ENCODE measurements at regions not wholly inside any gene's neighbourhood (a gene's known extent, or its start where the extent isn't known, plus 50 kb on each side); places are given as distances from the start of the nearest gene placed in this dataset.

DNA sequence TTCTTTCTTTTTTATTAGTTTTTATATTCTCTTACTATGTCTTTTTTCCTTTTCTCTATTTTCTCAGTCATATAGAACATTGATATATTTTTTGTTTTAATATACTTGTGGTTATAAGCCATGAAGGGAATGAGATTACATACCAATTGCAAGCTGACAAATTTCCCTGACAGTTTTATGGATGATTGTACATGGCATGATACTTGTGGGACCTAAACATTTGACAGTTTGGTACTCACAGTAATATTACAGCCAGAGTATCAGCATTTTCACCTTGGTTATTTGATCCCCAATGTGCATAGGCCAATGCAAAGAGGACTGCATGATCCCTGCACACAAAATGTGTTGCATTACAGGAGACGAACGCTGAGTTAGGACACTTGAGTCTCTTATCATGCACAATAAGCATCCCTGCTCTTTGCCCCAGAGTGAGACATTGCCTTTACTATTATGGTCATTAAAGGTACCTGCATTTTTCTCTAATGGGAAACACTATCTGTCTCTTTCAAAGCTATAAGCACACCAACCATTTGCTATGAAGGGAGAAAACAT lies 713.4 kb upstream of the PCDH20 start:
- H3K4me3 Mint-ChIP-seq = no peak overlapping the region
- H3K27me3 Mint-ChIP-seq (ENCODE audit: insufficient read depth) = no peaks in the 10 kb centered on the region

DNA sequence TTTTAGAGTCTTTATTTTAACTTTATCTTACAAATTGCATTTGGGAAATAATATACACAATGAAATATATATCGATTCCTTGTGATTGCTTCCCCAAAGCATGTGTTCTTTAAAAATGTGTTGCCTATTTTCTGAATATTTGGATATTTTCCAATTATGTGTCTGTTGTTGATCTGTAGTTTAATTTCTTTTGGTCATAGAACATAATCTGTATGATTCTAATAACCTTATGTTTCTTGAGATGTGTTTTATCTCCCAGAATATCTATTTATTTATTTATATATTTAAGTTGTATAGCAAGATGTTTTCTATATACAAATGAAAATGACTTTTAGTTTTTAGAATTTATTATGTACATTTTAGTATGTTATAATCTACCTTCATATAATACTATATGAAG lies 710.8 kb upstream of the PCDH20 start:
- TF ChIP-seq, protein P1, sequence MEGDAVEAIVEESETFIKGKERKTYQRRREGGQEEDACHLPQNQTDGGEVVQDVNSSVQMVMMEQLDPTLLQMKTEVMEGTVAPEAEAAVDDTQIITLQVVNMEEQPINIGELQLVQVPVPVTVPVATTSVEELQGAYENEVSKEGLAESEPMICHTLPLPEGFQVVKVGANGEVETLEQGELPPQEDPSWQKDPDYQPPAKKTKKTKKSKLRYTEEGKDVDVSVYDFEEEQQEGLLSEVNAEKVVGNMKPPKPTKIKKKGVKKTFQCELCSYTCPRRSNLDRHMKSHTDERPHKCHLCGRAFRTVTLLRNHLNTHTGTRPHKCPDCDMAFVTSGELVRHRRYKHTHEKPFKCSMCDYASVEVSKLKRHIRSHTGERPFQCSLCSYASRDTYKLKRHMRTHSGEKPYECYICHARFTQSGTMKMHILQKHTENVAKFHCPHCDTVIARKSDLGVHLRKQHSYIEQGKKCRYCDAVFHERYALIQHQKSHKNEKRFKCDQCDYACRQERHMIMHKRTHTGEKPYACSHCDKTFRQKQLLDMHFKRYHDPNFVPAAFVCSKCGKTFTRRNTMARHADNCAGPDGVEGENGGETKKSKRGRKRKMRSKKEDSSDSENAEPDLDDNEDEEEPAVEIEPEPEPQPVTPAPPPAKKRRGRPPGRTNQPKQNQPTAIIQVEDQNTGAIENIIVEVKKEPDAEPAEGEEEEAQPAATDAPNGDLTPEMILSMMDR (IDR thresholded peaks at IDR 0.05) = no peak
- DNase-seq = no peak
- no peak overlapping the region for H3K27ac Mint-ChIP-seq
- no peak overlapping the region for H3K4me3 Mint-ChIP-seq
- H3K36me3 Mint-ChIP-seq (ENCODE audit: low read depth) = no peaks in the 10 kb centered on the region
- no peaks in the 10 kb centered on the region for H3K4me1 Mint-ChIP-seq (ENCODE audit: low read depth)
- peaks cover 16% of the 10 kb centered on the region for H3K9me3 Mint-ChIP-seq
- H3K27me3 Mint-ChIP-seq (ENCODE audit: insufficient read depth) = no peaks in the 10 kb centered on the region

More for the DNA sequence above, 713.4 kb upstream of the PCDH20 start:
- Mint-ChIP-seq H3K36me3 (ENCODE audit: low read depth) (no peaks in the 10 kb centered on the region), H3K9me3 (peaks cover 35% of the 10 kb centered on the region), H3K4me1 (ENCODE audit: low read depth) (no peaks in the 10 kb centered on the region), H3K27ac (no peak overlapping the region)
- DNase-seq = no peak
- TF ChIP-seq, protein P1 (IDR thresholded peaks at IDR 0.05) = no peak

DNA sequence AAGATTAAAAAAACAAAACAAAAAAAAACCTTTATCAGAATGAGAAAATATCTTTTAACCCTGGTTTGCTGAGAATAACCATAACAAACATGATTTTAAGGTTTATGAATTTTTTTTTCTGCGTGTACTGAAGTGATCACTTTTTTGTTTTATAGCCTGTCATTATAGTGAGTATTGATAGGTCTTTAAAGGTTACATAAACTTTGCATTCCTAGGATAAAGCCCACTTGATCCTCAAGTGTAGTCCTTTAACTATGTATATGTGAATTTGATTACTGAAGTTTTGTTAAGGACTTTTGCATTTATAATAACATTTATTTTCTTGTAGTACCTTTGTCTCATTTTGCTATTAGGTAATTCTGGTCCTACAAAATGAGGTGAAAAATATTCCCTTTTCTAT lies 709.8 kb upstream of the PCDH20 start:
- Mint-ChIP-seq H3K9me3 (peaks cover 11% of the 10 kb centered on the region), H3K36me3 (ENCODE audit: low read depth) (no peaks in the 10 kb centered on the region), H3K4me1 (ENCODE audit: low read depth) (no peaks in the 10 kb centered on the region), H3K27ac (no peak overlapping the region), H3K27me3 (ENCODE audit: insufficient read depth) (no peaks in the 10 kb centered on the region), H3K4me3 (no peak overlapping the region)
- no peak for DNase-seq
- TF ChIP-seq, protein P1 (IDR thresholded peaks at IDR 0.05) = no peak

DNA sequence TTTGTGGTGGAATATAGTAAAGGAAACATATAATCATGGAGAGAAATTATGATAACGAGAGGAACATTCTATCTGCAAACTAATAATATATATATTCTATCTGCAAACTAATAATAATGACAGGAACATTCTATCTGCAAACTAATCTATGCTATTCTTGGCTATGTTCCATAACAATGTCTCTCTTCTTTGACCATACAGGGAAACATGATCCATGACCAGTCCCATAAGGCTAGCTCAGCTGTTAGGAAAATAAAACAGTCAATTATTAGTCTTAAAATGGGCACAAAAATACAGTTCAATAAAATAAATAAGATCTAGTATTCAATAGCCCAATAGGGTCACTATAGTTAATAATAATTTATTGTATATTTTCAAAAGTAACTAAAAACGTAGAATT lies 707.8 kb upstream of the PCDH20 start:
- Mint-ChIP-seq H3K9me3 (no peaks in the 10 kb centered on the region), H3K4me1 (ENCODE audit: low read depth) (no peaks in the 10 kb centered on the region), H3K27me3 (ENCODE audit: insufficient read depth) (no peaks in the 10 kb centered on the region), H3K36me3 (ENCODE audit: low read depth) (no peaks in the 10 kb centered on the region), H3K4me3 (no peak overlapping the region), H3K27ac (no peak overlapping the region)
- TF ChIP-seq, protein P1 (IDR thresholded peaks at IDR 0.05) = no peak
- no peak for DNase-seq

DNA sequence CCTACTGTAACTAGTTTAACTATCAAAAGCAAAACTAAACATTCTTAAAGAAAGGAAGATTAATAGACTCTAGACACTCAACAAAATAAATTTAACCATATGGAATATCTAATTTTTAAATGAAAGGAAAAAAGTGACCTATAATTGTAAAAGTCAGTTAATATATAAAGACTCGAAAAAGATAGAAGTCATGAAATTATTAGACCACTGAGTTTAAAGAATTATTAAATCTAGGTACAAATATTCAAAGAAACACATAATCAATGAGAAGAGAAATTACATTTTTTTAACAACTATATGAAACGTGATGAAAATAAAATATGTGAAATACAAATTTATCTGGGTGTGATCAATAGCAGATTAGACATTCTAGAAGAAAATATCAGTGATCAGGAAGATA lies 706.8 kb upstream of the PCDH20 start:
- H3K9me3 Mint-ChIP-seq = no peaks in the 10 kb centered on the region
- H3K4me3 Mint-ChIP-seq = no peak overlapping the region
- no peaks in the 10 kb centered on the region for H3K27me3 Mint-ChIP-seq (ENCODE audit: insufficient read depth)
- no peak for DNase-seq
- TF ChIP-seq, protein P1 (IDR thresholded peaks at IDR 0.05) = no peak
- H3K4me1 Mint-ChIP-seq (ENCODE audit: low read depth) = no peaks in the 10 kb centered on the region
- no peak overlapping the region for H3K27ac Mint-ChIP-seq
- H3K36me3 Mint-ChIP-seq (ENCODE audit: low read depth) = no peaks in the 10 kb centered on the region
